Cardiac muscle cell (in vitro differentiated cells and primary cell): ENCODE measurements at regions not wholly inside any gene's neighbourhood (a gene's known extent, or its start where the extent isn't known, plus 50 kb on each side); places are given as distances from the start of the nearest gene placed in this dataset.

Experiments
- DNase-seq, 2 donors: peaks; one replicate each; pipeline versions ENCODE4 v3.0.0 to v3.0.0-alpha.2; 2010 to 2017; ENCODE audit warnings: low read depth in 1 of 2, low spot score in 1 of 2
- H3K27ac ChIP-seq: fragments of 200-600 bp; sonication (generic); 2 replicates; pipeline ENCODE4 v1.5.1; 2016
- H3K27me3 ChIP-seq: fragments of 200-600 bp; sonication (generic); 2 replicates; pipeline ENCODE4 v1.6.0; 2016; ENCODE audit warnings: control low read depth
- H3K36me3 ChIP-seq: fragments of 200-600 bp; sonication (generic); 2 replicates; pipeline ENCODE4 v1.5.1; 2016; ENCODE audit warnings: control low read depth
- H3K4me1 ChIP-seq: fragments of 200-600 bp; sonication (generic); 2 replicates; pipeline ENCODE4 v1.8.1; 2017; ENCODE audit warnings: low read depth, mild to moderate bottlenecking, mixed run types
- H3K4me3 ChIP-seq: fragments of 200-600 bp; sonication (generic); 2 replicates; pipeline ENCODE4 v1.5.1; 2016; ENCODE audit warnings: mild to moderate bottlenecking
- H3K9me3 ChIP-seq: fragments of 200-600 bp; sonication (generic); 2 replicates; pipeline ENCODE4 v1.5.1; 2017; ENCODE audit warnings: low read depth, mild to moderate bottlenecking, control low read depth
- CTCF ChIP-seq: IDR thresholded peaks from 2 replicates; pipeline ENCODE4 v1.5.1; 2012; ENCODE audit warnings: low read depth, mild to moderate bottlenecking, low read length

- DNase-seq, result no peak
- Histone ChIP-seq H3K4me1 (peaks cover 25% of the 10 kb centered on the region), H3K27me3 (no peaks in the 10 kb centered on the region), H3K36me3 (no peaks in the 10 kb centered on the region), H3K4me3 (no peak overlapping the region), H3K9me3 (no peaks in the 10 kb centered on the region), H3K27ac (no peak overlapping the region)
- TF ChIP-seq CTCF, result no peak
Observed at GRCh38 chr3:194078045-194078821, 57.7 kb upstream of the HES1 start.

- Histone ChIP-seq H3K9me3 (no peaks in the 10 kb centered on the region), H3K4me1 (peaks cover 25% of the 10 kb centered on the region), H3K27ac (no peak overlapping the region), H3K4me3 (no peak overlapping the region), H3K36me3 (no peaks in the 10 kb centered on the region), H3K27me3 (no peaks in the 10 kb centered on the region)
- peak in 1 of 2 donors; percentile 23 for DNase-seq
- TF ChIP-seq CTCF, result no peak
Observed at GRCh38 chr3:194079702-194080172, 56.2 kb upstream of the HES1 start.

DNA sequence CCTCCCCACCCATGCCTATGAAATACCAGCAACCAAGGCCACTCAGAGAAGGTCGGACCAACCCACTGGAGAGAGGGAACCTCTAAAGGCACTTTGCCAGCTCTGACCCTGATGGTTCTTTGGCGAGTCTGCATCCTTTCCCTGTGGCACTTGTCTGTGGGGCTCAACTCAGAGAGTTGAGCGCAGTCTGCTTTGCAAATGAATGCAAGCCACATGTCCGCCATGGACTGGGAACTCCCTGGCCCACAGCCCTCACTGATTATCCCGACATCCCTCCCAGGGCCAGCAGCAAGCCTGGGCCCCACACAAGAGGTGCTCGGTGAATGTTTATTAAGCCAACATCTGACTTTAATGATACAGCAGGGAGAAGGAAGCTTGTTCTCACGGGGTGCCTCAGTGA lies 55.5 kb upstream of the HES1 start:
- H3K9me3 ChIP-seq, result no peaks in the 10 kb centered on the region
- H3K27me3 ChIP-seq, result no peaks in the 10 kb centered on the region
- DNase-seq, result no peak
- H3K4me3 ChIP-seq, result no peak overlapping the region
- peaks cover 25% of the 10 kb centered on the region for H3K4me1 ChIP-seq
- no peak overlapping the region for H3K27ac ChIP-seq
- no peak for TF ChIP-seq CTCF
- no peaks in the 10 kb centered on the region for H3K36me3 ChIP-seq

GRCh38 chr3:194080913-194081800 lies 54.8 kb upstream of the HES1 start:
- no peaks in the 10 kb centered on the region for H3K27me3 ChIP-seq
- H3K27ac ChIP-seq, result no peak overlapping the region
- peaks cover 25% of the 10 kb centered on the region for H3K4me1 ChIP-seq
- H3K36me3 ChIP-seq, result no peaks in the 10 kb centered on the region
- no peak overlapping the region for H3K4me3 ChIP-seq
- no peaks in the 10 kb centered on the region for H3K9me3 ChIP-seq
- TF ChIP-seq CTCF, result no peak
- no peak for DNase-seq

DNA sequence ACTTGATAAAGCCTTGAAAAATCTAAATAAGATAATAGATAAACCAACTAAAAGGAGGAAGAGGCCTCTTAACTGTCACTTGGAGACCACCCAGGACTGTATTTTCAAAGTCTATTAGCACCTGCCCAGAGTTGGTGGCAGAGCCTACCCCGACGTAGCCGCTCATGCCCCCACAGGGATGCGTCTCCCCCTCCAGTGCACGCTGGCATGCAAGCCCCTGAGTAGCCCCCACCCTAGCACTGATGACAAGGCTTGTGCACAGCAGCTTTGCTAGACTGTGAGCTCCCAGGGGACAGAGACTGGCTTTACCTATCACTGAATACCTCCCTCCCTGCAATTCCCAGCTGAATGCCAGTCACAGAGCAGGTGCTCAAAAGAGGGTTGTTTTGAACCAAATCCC lies 54.1 kb upstream of the HES1 start:
- H3K9me3 ChIP-seq, result no peaks in the 10 kb centered on the region
- TF ChIP-seq CTCF, result no peak
- H3K36me3 ChIP-seq, result no peaks in the 10 kb centered on the region
- no peak overlapping the region for H3K4me3 ChIP-seq
- no peak overlapping the region for H3K27ac ChIP-seq
- H3K4me1 ChIP-seq, result peaks cover 31% of the 10 kb centered on the region
- no peaks in the 10 kb centered on the region for H3K27me3 ChIP-seq
- DNase-seq, result no peak
